ENCODE measurements at regions not wholly inside any gene's neighbourhood (a gene's known extent, or its start where the extent isn't known, plus 50 kb on each side); places are given as distances from the start of the nearest gene placed in this dataset.

DNA sequence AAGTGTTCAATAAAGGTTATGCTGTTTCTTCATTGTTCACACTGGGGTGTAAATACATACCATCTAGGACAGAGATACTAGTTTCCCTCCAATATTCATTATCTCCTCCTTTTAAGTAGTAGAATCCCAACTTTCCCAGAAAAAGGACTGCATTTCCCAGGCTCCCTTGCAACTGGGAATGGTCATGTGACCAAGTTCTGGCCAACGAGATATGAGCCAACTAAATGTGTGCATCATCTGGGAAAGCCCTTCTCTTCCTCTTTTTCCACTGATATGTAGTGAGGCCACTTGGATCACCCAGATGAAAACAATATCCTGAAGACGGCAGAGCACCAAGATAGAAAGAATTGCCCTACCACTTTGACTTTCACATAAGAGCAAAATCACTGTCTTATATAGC is 97.9 kb upstream of the PTPRT start:
- TF ChIP-seq, protein P1, sequence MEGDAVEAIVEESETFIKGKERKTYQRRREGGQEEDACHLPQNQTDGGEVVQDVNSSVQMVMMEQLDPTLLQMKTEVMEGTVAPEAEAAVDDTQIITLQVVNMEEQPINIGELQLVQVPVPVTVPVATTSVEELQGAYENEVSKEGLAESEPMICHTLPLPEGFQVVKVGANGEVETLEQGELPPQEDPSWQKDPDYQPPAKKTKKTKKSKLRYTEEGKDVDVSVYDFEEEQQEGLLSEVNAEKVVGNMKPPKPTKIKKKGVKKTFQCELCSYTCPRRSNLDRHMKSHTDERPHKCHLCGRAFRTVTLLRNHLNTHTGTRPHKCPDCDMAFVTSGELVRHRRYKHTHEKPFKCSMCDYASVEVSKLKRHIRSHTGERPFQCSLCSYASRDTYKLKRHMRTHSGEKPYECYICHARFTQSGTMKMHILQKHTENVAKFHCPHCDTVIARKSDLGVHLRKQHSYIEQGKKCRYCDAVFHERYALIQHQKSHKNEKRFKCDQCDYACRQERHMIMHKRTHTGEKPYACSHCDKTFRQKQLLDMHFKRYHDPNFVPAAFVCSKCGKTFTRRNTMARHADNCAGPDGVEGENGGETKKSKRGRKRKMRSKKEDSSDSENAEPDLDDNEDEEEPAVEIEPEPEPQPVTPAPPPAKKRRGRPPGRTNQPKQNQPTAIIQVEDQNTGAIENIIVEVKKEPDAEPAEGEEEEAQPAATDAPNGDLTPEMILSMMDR (conservative IDR thresholded peaks at IDR 0.05; ENCODE audit: low read depth, low read length), result no peak
- TF ChIP-seq EZH2 (IDR thresholded peaks at IDR 0.05; ENCODE audit: low read length, unreplicated experiment), result no peak
- TF ChIP-seq EZH2phosphoT487 (IDR thresholded peaks at IDR 0.05; ENCODE audit: borderline replicate concordance, low read length), result no peak
